ENCODE measurements at regions not wholly inside any gene's neighbourhood (a gene's known extent, or its start where the extent isn't known, plus 50 kb on each side); places are given as distances from the start of the nearest gene placed in this dataset.

DNA sequence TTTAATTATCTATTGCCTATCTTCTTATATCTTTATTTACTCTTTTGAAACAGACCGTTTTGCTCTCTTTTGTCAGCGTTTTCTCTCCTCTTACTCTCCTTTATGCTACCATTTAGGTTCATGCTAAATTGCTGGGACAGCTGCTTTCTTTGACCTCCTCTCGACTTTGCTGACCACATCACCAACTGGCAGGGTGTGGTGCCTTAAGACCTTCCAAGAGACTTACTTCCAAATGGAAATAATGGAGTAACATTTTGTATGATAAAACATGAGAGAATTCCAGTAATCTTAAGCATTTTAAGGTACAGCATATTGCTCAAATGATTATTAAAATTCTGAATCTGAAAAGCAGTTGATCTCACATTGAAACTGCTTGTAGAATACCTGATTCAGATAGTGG is 71.5 kb upstream of the MEF2C start:
- Histone ChIP-seq H3K27me3 (ENCODE audit: control insufficient read depth, insufficient read depth, low read length) (no peaks in the 10 kb centered on the region), H3K36me3 (ENCODE audit: control insufficient read depth, insufficient read depth, low read length) (no peaks in the 10 kb centered on the region), H3K4me3 (ENCODE audit: low read depth, low read length) (no peak overlapping the region)
- DNase-seq (ENCODE audit: low read depth) = no peak
- no peak for TF ChIP-seq CTCF (IDR thresholded peaks at IDR 0.05; ENCODE audit: insufficient read depth, low read depth, low read length)
- POLR2A ChIA-PET = no interaction called here
- CTCF ChIA-PET = no interaction called here

DNA sequence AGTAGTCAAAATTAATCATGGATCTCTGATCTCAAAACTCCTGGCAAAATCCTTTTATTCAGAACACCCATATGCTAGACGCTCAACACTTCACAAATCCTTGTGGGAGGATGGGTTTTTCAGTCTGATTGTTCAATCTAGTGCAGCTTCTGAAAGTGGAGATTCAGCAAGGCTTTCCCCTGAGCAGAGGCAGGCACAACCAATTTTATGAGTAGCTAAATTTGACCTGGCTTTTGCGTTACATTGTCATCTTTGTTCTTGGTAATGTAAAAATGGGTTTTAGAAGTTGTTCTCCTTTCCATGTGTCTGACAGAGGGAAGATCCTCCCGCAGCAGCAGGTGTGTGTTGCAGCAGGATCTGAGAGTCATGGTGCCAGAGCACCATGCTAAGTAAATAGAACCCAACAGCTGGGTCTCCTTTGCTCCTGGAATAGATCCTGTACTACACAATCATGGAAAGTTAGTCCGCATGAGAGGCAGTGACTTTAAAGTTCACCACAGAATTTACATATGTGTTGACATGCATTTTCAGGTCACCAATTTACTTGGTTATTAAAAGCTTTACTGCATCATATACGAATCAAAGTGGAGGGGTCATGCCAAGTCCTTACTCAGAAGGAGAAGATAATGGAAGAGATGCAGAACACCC is 70.1 kb upstream of the MEF2C start:
- CTCF ChIA-PET = interaction anchor here (1.1 kb wide), 1 partner anchor 17 kb away, joined by 3 read pairs; no protein-coding TSS in a partner anchor
- Histone ChIP-seq H3K36me3 (ENCODE audit: control insufficient read depth, insufficient read depth, low read length) (no peaks in the 10 kb centered on the region), H3K4me3 (ENCODE audit: low read depth, low read length) (no peak overlapping the region), H3K27me3 (ENCODE audit: control insufficient read depth, insufficient read depth, low read length) (peaks cover 1% of the 10 kb centered on the region)
- no peak for TF ChIP-seq CTCF (IDR thresholded peaks at IDR 0.05; ENCODE audit: insufficient read depth, low read depth, low read length)
- POLR2A ChIA-PET = no interaction called here
- DNase-seq (ENCODE audit: low read depth) = no peak

DNA sequence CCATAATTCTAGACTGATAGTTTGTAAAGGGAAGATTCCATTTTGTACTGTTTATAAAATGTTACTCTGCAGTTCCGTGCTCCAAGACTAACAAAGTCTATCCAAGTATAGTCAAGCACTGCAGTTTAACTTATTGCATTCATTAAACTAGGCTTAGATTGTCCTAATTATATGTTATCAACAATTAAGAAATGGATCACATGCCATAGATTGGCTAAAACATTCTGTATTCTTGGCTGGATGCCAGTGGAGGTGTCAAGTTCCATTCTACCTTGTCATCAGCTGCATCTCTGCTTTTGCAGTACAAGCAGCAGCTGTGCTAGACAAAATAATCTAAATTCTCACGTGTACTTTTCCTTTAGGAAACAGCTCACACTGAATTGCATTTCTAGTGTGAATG is 69.4 kb upstream of the MEF2C start:
- TF ChIP-seq CTCF (IDR thresholded peaks at IDR 0.05; ENCODE audit: insufficient read depth, low read depth, low read length) = no peak
- no peak overlapping the region for H3K4me3 ChIP-seq (ENCODE audit: low read depth, low read length)
- POLR2A ChIA-PET = no interaction called here
- CTCF ChIA-PET = no interaction called here
- H3K27me3 ChIP-seq (ENCODE audit: control insufficient read depth, insufficient read depth, low read length) = peaks cover 1% of the 10 kb centered on the region
- DNase-seq (ENCODE audit: low read depth) = no peak
- no peaks in the 10 kb centered on the region for H3K36me3 ChIP-seq (ENCODE audit: control insufficient read depth, insufficient read depth, low read length)

DNA sequence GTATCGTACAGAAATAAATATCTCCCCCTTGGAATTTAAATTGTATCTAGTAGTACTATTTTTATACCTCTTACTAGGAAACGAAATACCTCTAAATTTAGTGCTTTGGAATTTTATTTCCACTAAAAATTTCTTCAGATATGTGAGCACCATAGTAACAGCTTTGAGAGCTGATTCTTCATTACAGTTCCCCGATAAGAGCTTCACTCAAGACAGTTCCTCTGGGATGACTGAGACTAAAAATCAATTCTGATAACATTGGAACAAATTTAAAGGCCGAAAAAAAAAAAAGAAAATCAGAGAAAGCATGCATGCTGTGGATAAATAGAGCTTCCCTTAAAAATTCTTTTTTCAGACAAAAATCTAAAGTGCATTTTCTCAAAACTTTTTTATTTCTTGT is 68.5 kb upstream of the MEF2C start:
- POLR2A ChIA-PET = no interaction called here
- Histone ChIP-seq H3K4me3 (ENCODE audit: low read depth, low read length) (no peak overlapping the region), H3K27me3 (ENCODE audit: control insufficient read depth, insufficient read depth, low read length) (peaks cover 1% of the 10 kb centered on the region), H3K36me3 (ENCODE audit: control insufficient read depth, insufficient read depth, low read length) (no peaks in the 10 kb centered on the region)
- TF ChIP-seq CTCF (IDR thresholded peaks at IDR 0.05; ENCODE audit: insufficient read depth, low read depth, low read length) = no peak
- CTCF ChIA-PET = interaction anchor here (0.5 to 0.6 kb wide), 2 partner anchors 587 to 1527 kb away, joined by 3 to 4 read pairs; no protein-coding TSS in a partner anchor
- DNase-seq (ENCODE audit: low read depth) = no peak

GRCh38 chr5:88948746-88949600 is 66.0 kb upstream of the MEF2C start:
- DNase-seq (ENCODE audit: low read depth) = no peak
- Histone ChIP-seq H3K36me3 (ENCODE audit: control insufficient read depth, insufficient read depth, low read length) (no peaks in the 10 kb centered on the region), H3K27me3 (ENCODE audit: control insufficient read depth, insufficient read depth, low read length) (peaks cover 1% of the 10 kb centered on the region), H3K4me3 (ENCODE audit: low read depth, low read length) (no peak overlapping the region)
- POLR2A ChIA-PET = no interaction called here
- TF ChIP-seq CTCF (IDR thresholded peaks at IDR 0.05; ENCODE audit: insufficient read depth, low read depth, low read length) = no peak
- CTCF ChIA-PET = interaction anchor here (0.7 to 2.4 kb wide), 3 partner anchors 10 to 16 kb away, joined by 3 to 6 read pairs (median 4); no protein-coding TSS in a partner anchor

Data from BJ (cell line).